Fibroblast of pulmonary artery (primary cell): ENCODE measurements at regions not wholly inside any gene's neighbourhood (a gene's known extent, or its start where the extent isn't known, plus 50 kb on each side); places are given as distances from the start of the nearest gene placed in this dataset.

Experiments used
- DNase-seq: peaks from one replicate; pipeline ENCODE4 v3.0.0-alpha.2; 2010; ENCODE audit warnings: low read depth
- H3K4me3 ChIP-seq: replicated peaks from 2 replicates; pipeline ENCODE4 v1.5.1; 2011; ENCODE audit warnings: low read depth, mild to moderate bottlenecking, control low read depth, low read length, moderate library complexity
- CTCF ChIP-seq: IDR thresholded peaks from 2 replicates; pipeline ENCODE4 v1.5.1; 2011; ENCODE audit warnings: mild to moderate bottlenecking, control low read depth, low read length, inconsistent platforms; ENCODE audit errors: missing control alignments

DNA sequence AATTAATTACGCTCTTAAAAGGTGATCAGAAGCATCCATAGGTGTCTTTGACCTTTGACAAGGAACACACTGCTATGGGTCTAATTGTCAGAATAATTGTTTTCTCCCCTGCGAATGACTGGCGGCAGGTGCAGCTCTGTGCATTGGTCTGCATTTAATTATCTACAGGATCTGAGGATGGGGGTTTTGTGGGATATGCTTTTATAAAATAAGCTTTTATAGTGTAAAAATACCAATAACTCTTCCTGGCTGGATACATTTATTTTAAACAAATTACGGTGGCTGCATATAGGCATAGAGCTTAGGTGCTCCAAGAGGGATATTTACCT is 201.6 kb upstream of the RGMA start:
- DNase-seq: no peak
- no peak overlapping the region for H3K4me3 ChIP-seq
- TF ChIP-seq CTCF: no peak

- no peak overlapping the region for H3K4me3 ChIP-seq
- no peak for DNase-seq
- TF ChIP-seq CTCF: no peak
These were observed 201.1 kb upstream of the RGMA start for GRCh38 chr15:93289941-93290617.

DNA sequence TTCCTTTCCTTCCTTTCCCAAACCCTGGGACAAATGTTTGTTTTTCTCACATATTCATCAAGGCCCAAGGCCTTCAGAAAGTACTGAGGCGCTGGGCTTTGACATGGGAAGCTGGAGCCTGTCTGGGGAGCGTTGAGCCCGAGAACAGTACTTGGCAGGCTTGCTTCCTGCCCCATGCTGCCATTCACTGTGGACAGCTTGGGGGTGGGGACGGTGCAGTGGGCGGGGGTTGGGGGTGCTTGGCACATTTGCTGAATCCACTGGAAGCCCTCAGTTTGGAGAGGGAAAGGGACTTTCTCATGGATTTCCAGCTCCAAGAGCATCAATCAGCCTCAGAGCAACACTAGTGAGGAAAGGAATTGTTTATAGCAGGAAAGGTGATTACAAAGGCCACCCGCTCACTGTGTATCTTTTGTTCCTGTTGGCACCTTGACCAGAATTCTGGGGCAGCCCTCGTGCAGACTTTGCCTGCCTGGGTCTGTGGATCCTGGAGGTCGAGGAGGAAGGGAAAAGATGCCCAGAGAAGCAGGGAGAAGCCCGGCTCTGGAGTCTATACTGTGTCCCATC is 199.8 kb upstream of the RGMA start:
- H3K4me3 ChIP-seq: no peak overlapping the region
- TF ChIP-seq CTCF: no peak

GRCh38 chr15:93286446-93286845 is 197.4 kb upstream of the RGMA start:
- no peak overlapping the region for H3K4me3 ChIP-seq
- TF ChIP-seq CTCF: no peak
- no peak for DNase-seq

More for the DNA sequence above, 199.8 kb upstream of the RGMA start:
- no peak for DNase-seq

DNA sequence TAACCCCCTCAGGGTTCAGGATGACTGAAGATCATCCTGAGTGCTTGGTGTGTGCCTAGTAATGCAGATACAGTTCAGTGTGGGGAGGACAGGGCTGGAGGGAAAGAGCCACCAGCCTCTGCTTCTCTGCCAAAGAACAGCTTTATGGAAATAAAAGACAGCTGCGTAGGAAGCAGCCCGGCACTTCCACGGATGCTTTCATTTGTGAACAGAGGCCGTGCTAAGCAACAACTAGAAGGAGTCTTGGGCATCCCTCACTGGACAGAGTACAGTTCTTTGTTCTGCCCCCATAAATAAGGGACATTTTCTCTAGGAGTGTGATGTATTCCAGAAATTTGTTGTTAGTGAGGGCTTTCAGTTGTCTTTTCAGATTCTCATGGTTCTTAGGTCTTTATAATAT is 194.8 kb upstream of the RGMA start:
- H3K4me3 ChIP-seq: no peak overlapping the region
- DNase-seq: no peak
- no peak for TF ChIP-seq CTCF

DNA sequence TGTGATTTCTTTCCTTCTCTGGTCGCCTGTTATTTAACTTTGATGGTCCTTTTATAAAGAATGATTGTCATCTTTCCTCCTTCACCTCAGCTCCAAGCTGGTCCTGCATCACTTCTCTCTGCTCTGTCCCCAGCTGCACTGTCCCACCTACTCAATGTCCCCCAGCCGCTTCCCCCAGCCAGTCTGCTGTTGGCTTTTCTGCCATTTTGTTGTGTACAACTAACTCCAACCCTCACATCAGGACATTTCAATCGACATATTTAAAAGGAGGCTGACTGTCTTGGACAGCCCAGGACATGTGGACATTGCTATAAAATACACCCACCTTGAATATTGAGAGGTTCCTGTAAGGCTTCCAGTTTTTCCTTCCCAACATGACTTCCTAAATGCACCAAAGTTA is 193.8 kb upstream of the RGMA start:
- H3K4me3 ChIP-seq: no peak overlapping the region
- no peak for TF ChIP-seq CTCF
- no peak for DNase-seq

DNA sequence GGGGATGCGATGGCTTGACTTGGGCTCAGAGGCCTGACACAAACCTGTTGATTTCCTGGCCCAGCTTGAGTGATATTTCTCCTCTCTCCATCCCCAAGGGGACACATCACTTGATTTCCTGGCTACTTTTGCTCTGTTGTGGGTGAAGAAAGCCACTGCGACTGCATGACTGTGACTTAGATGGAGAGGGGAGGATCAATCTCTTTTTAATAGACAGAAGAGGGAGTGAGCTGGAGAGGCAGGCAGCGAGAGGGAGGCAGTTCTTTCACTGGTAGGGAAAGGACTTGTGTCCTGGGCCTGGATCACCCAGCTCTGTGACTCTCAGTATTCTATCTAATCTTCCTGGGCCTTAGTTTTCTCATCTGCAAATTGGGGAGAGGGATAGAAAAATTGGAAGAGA is 189.8 kb upstream of the RGMA start:
- no peak overlapping the region for H3K4me3 ChIP-seq
- TF ChIP-seq CTCF: no peak
- DNase-seq: no peak
